Embryonic facial prominence (tissue), 1 donor: ENCODE measurements at regions not wholly inside any gene's neighbourhood (a gene's known extent, or its start where the extent isn't known, plus 50 kb on each side); places are given as distances from the start of the nearest gene placed in this dataset.

ENCODE experiments used
- DNase-seq: peaks from one replicate; pipeline ENCODE4 v3.0.0-alpha.2; 2016; ENCODE audit errors: extremely low spot score

DNA sequence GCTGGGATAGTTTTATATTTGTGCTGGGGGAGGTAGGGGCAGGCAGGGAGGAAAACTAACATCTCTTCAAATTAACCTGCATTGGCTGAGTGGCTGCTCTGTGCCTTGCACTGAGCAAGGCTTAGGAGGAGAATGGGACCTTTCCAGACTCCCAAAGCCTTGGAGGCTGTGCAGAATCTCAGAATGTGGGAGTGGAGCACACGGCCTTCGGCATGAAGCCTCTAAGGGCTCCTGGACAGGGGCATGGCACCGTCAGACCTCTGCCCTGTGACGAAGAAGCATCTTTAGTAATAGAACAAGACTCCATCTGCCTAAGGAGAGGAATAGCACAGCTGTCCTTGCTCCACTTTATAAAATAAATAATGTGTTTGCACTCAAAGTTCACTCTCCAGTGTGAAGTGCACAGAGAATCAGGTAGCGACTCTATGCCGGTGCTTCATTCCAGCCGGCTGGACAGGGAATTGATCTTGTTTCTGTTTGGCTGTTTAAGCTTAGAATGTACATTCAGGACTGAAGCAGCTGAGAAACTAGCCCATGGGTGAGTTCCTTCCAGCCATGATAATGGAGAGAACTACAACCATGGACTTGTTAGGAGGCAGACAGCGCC is 228.5 kb upstream of the ADAMTS9 start:
- DNase-seq, result no peak

DNA sequence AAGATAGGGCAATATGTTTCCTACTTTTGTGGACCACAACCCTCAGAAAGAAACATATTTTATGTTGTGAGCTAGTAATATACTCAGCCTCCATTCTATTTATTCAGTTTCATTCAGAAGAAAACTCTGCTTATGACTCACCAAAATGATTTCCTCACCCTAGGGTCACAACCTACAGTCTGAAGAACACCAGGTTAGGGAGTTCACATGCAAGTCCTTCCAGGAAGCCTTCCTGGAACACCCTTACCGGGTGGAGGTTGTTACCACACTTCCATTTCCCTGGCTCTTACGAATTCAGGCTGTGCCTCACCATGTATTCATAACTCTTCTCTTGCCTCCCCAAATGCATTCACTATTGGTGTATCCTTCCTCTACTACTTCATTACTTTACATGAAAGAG is 228.0 kb upstream of the ADAMTS9 start:
- DNase-seq, result no peak

DNA sequence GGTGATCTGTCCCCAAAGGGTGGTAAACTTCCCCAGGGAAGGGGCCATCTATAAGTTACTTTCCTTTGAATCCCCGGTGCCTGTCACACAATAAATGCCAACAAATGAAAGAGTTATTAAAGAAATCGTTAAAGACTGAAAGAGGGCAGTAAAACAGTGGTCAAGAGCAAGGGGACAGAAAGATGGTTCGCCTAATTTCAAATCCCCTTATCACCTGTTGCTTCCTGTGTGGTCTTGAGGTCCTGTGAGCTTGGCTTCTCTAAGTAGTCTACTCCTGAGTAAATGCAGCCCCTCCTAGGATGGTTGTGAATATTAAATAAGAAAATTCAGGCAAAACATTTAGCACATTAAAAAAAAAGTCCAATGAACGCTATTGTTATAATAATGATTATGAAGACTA is 225.7 kb upstream of the ADAMTS9 start:
- DNase-seq, result no peak

DNA sequence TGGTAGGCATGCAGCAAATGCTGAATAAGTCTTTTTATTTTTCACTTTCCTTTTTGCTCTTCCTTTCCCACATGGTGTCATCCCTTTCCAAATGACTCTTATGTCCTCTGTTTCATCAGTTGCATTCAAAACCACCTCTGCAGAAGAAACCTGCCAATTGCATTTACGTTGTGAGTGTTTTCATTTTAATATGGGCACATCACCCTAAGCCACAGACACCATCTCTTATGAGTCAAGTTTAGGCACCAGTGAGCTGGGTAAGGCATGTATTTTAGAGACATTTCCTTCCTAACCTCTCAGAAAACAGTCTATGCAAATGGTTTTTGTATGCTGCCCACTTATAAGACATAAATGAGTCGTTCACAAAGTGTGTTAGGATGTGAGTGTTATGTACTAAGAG is 223.3 kb upstream of the ADAMTS9 start:
- DNase-seq, result no peak

DNA sequence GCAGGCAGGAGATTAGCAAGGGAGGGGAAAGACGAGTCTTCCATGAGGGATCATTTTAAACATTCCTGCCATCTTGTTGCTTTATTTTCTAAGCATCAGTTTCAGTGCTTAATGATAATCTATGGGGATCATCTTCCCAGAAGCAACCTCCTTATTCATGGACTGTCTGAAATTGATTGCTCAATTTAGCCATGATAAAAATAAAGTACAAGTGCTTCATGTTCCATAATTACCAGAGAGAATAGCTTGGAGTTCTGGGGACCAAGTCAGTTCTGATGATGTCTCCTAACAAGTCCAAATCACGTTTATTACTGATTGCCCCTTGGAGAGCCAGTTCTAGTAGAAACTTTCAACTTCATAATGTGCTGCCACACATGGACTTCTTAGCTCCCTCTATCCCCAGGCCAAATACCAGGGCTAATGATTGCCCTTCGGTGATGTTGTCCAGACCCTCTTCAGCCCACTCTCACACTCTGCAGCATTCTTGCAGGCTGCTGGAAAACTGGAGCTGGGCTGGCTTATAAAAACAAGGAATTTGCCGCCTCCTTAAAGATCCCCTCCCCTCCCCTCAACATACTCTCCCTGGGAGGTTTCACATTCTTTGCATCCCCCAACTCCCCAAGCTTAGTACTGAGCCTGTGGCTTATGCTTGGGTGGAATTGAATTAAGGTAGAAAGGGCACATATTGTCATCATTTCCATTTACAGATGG is 222.1 kb upstream of the ADAMTS9 start:
- no peak for DNase-seq

DNA sequence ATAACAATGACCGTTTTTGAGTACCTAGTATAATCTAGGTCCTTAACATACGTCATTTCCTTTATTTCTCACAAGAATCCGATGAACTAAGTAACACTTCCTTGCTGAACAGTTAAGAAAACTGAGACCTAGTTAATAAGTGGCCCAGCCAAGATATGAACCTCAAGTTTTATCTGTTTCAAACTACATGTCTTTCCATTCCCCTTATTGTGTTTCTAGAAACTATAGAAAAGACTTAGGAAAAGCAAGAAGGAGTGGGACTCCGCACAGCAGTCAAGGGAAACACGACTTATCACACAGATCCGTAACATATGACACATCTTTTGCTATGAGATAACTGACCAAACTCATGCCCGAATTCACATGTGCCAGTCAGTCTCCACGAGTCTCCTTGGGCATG is 221.2 kb upstream of the ADAMTS9 start:
- DNase-seq, result no peak

DNA sequence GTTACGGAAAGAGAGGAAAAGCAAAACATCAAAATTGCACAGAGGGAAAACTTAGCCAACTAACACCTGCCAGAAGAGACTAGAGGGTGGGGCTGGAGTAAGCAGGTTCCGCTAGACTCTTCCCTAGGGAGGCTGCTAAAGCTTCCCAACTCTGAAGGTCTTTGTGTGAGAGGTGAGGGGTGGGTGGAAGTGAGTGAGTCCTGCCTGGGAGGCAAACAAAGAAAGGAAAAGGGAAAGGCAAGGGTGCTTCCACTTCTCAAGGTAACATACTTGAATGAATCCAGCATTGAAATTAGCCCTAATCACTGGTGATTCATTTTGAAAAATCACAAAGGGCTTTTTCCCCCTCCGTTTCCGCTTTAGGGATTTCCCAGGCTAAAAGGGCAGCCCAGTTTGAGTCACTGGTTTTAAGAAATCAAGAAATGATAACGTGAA is 220.5 kb upstream of the ADAMTS9 start:
- no peak for DNase-seq

DNA sequence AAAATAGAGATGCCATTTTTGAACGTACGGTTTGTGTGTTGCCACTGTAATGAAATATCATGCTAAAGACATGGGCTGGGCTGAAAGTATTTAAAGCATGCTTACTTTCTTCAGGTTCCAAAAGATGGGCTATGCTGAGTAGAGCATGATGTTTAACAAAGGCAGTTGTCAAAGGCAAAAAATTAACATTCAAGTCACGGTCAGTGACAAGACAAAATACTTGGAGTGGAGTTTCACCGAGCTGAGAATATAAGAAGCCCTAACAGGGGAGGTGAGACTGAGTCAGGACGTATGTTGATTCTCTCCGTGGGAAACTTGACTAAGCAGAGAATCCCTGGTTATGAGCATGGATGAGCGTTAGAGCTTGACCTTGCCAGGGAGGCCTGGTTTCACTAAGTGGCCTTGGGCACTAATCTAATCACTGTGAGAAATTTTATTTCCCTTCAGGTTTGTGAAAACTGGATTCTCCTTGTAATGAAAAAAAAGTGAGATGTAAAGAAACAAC is 218.2 kb upstream of the ADAMTS9 start:
- no peak for DNase-seq

DNA sequence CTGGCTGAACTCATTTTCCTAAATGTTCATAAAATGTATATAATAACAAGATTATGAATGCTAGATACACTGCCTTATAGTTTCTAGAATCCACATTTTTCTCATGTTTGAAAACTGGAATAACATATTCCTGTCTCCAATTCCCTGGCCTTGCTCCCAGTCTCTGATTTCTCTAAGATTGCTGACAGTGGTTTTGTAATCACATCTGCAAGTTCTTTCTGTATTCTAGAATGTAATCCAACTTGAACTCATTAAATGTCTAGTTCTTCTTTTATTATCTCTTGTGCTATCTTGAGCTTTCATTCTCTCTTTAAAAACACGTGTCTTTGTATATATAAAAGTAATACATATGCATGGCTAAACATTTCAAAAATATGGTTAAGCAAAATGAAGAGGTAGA is 215.2 kb upstream of the ADAMTS9 start:
- DNase-seq, result no peak

DNA sequence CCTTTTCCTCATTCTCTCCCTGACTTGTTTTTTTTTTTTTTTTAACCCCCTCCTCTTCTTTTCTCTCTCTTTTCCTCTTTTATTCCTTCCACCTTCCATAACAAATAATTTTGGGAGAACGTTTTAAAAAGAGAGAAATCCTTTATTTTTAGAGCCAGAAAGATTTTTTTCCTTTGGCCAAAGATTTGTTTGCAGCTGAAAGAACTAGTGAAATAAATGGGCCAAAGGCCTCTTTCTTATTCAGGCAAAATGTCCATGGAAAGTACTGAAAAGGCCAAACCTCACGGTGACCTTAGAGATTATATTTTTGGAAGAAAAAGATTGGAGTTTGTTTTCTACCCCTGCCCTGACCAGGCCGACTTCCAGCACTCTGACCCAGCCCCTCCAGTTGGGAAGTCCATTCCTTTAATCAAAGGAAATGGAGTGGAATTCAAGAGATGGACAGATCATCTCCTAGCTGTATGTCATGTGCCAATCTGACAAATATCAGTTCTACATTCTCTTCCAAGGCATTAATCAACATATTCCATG is 214.3 kb upstream of the ADAMTS9 start:
- no peak for DNase-seq

DNA sequence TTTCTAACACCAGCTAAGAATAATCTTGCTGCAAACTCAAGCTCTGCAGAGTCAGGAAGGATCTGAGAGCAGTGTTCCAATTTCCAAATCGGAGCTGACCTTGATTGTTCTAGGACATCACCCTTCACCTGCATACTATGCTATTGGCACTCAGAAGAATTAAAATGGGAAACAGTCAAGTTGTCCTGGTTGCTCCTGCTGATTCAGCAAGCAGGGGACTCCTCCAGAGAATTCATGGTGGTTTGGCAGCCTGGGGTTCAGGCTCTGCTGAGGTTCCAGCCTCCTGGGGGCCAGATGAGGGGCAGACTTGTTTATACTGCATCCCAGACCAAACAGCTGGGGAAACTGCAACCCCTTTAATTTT is 213.7 kb upstream of the ADAMTS9 start:
- no peak for DNase-seq

DNA sequence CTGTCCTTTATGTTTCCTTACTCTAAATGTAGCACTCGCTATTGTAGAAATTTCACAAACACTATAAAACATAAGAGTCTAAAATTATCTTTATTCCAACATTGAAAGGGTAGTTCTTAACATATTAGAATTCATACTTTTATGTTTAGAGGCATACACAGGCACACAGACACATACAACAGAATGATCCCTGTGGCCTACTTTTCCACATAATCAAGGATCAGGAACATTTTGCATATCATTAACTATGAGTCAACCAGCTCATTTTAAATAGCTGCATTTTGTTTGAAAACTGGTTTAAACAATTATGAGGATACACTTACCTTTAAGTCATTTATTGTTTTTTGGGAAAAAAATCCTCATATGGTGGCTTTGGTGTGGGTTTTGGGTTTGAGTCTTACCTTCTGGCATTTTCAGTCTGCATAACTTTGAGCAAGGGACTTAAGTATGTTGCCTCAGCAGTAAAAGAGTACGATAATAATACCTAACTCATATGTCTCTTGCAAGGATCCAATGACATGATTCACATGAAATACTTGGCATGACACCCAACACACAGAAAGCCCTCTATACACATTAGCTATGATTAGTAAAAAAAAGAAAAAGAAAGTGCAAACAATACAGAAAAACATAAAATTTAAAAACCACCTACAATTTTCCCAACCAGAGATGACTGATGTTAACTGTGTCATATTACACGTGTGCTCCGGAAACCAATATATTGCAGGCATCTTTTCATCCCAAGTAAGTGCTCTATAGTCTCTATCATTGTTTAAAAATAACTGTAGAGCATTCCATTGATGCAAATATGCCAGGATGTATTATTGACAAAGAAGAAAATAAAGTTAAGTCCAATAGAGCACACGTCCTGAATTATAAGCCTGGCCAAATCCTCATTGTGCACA is 213.1 kb upstream of the ADAMTS9 start:
- DNase-seq, result no peak

DNA sequence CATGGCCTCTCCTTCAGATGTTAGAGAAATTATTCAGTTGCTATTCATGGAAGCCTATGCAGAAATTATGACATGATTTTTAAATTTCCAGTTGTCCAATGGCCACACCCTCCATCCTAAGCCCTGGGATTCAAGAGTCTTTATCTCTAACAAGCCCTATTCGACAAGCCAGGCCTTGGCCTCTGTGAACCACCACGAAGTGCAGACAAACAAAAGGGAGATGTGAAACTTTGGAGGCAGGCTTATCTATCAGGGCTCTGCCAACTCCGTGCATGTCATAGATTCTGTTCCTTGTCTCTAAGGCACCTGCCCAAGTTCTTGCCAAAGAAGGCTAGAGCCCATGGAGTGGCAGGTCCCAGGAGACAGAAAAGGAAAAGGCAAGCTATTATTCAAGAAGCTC is 212.4 kb upstream of the ADAMTS9 start:
- no peak for DNase-seq

DNA sequence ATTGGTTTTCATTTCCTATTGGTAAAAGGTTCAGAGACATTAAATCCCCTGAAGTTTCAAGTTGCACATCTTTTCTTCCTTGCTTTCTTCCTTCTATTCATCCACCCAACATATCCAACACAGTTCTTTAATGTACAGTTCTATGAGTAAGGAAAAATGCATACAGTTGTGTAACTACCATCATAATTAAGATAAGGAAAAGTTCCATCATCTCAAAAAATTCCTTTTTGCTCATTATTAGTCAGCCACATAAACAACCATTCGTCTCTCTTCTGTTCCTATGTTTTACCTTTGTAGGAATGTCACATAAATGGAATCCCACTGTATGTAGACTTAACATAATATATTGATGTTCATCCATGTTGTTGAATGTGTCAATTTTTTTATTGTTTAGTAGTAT is 211.1 kb upstream of the ADAMTS9 start:
- DNase-seq, result no peak

DNA sequence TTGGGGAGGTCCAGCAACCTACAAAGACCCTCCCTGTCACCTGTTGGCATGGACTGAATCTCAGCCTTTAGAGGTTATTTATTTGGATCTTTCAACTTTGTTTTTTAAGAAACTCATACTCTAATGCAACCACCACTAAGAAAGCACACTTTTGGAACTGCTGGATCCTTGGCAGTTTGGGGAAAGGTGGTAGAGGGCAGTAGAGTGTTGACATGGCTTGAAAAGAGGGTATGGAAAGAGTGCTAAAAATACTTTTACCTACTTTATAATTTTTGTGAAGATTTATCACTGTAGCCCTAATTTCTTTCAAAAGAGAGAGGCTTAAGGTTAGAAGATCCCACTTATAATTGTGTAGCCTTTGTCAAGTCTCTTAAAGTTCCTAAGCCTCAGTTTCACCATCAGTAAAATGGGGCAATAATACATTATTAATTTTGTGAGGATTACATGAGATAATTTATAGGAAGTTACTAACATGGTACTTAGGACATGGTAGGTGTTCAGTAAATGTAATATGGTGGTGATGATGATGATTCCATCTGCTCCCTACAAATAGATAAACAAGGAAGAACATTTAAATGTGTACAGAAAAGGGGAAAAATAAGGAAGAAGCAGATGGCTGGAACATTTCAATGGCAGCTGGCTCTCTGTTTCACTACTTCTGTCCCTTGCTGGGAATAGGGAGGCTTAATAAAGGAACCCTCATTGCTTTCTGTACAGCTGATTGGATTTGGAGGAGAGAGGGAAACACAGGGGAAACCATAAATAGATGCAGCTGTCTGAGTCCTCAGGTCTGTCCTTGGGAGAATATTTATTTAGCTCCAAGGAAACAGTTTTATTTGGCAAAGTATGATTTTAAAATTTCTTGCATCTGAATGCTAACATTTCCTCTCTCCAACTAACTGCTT is 208.4 kb upstream of the ADAMTS9 start:
- DNase-seq, result no peak

DNA sequence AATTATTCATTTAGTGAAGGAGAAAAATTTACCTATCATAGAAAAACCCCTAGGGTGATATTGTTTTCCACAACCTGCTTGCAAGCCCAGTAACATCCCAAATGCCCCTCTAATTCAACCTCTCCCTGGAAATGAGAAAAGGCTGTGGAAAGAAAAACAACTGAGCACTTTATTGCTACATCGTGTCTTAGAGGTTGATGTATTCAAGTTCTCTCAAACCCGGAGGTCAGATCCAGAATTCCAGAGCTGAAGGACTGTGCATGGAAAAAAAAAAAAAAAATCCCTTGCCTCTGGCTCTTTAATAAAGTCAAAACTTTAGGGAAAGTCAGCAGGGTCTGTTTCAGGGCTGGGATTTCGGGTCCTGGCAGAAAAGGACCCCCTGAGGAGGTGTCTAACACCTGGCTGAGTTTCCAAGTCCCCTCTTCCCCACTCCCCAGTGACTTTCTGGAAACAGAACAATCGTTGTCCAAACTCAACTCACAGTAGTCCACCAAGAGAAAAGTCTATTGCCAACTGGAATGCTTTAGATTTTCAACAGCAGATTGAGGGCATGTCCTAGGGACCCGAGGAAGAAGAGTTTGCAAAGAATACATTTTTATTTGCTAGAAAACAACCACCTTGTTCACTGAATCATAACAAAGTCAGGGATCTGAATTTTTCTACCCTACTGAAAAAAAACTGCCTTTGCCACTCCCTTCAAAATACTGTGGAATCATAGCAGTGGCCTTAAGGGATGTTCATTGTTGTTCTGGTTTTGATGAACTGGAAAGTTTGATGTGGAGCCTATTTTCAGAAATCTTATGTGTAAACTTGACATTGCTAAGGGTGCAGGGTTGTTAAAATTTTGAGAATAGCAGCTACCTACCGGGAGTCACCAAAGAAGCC is 207.5 kb upstream of the ADAMTS9 start:
- DNase-seq, result no peak

DNA sequence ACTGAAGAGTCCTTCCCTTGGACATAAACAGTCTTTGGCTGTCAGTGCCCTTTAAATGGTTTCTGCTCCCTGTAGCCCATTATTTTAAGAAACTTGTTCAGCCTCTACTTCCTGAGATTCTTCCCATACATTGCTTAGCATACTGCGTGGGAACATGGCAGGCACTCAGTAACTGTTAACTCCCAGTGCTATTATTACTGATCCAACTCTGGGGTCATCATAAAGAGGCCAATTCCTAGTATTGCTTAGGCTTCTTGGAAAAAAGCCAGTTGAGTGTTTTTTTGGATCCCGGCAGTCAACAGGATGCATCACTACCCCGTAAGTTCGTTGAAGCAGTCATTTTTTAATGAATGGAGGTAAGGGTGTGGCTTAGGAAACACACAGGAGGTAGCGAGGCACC is 206.2 kb upstream of the ADAMTS9 start:
- no peak for DNase-seq

DNA sequence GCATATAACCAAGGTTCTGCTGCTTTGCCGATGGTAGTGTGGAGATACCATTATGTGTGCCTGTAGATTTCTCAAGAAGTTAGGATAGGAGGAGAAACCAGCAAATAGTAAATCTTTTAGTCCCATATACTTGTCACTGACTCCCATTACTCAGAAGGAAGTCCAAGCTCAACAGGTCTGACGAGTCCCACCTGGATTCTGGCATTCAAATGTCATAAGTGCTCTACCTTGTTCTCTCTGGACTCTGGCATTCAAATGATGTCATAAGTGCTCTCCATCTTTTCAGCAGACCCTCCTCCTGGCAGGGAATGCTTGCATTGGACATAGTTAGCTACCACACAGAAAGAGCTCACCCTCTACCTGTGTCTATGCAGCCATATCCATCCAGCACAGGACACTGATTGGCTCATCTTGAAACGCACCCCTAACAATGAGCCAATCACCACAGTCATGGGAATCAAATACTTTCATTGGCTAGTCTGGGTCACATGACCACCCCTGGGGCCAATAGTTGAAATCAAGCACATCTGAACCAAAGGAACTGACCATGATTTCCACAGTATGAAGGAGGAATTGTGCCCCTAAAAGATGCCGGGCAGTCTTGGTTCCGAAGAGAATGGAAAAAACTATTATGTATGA is 205.0 kb upstream of the ADAMTS9 start:
- DNase-seq, result no peak

DNA sequence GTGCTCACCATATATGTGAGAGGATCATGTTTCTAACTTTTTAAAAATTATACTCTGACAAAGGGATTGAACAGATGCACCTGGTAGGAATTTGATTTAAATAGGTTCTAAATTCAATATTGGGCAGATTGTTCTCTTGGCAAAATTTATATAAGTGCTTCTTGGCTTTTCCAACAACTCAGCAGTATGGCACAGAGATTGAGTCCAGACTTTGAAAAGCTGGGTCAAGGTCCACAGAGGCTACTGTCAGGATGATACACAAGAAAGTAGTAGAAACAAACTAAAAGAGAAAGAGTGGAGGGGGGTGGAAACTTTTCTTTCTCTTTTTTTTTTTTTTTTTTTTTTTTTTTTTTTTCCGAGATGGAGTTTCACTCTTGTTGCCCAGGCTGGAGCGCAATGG is 203.2 kb upstream of the ADAMTS9 start:
- no peak for DNase-seq

DNA sequence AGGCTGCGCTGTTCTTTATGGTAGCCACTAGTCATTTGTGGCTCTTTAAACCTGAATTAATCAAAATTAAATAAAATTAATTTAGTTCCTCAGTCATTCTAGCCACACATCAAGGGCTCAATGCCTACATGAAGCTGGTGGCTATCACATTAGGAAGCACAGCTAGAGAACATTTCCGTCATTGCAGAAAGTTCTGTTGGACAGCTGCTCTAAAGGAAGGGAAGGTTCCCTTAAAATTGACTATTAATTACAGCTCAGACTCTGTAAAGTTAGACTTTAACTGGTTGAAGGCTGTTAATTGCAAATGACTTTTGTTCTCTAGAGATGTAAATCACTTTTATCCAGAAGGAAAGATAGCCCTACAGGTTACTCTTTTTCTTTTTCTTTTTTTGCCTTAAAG is 202.7 kb upstream of the ADAMTS9 start:
- no peak for DNase-seq
